SJCRH30 (cell line): ENCODE measurements at regions not wholly inside any gene's neighbourhood (a gene's known extent, or its start where the extent isn't known, plus 50 kb on each side); places are given as distances from the start of the nearest gene placed in this dataset.
"Not testable (repeated sequence)": the region's sequence is repeated elsewhere in the genome, so short reads cannot be mapped to it uniquely, and the experiment has no call there.

ENCODE experiments used
- DNase-seq, 2 experiments: peaks; one replicate each; pipeline ENCODE4 v3.0.0-alpha.2; 2015 to 2020
- H3K27ac ChIP-seq: fragments of 250-450 bp; sonication (Bioruptor Pico); 2 replicates; pipeline ENCODE4 v1.5.1; 2020; ENCODE audit warnings: mild to moderate bottlenecking, moderate library complexity
- H3K27me3 ChIP-seq: fragments of 250-450 bp; sonication (Bioruptor Pico); 2 replicates; pipeline ENCODE4 v1.5.1; 2020; ENCODE audit warnings: mild to moderate bottlenecking, moderate library complexity
- H3K36me3 ChIP-seq: fragments of 250-450 bp; sonication (Bioruptor Pico); 2 replicates; pipeline ENCODE4 v1.5.1; 2020; ENCODE audit warnings: mild to moderate bottlenecking, moderate library complexity
- H3K4me1 ChIP-seq: fragments of 250-450 bp; sonication (Bioruptor Pico); 2 replicates; pipeline ENCODE4 v1.5.1; 2020; ENCODE audit warnings: mild to moderate bottlenecking, moderate library complexity
- H3K4me3 ChIP-seq: fragments of 250-450 bp; sonication (Bioruptor Pico); 2 replicates; pipeline ENCODE4 v1.5.1; 2020; ENCODE audit warnings: mild to moderate bottlenecking, moderate library complexity
- H3K9me3 ChIP-seq: fragments of 250-450 bp; sonication (Bioruptor Pico); replicated peaks from 2 replicates; pipeline ENCODE4 v1.5.1; 2020; ENCODE audit warnings: mild to moderate bottlenecking, moderate library complexity

- not testable (repeated sequence) for H3K27me3 ChIP-seq, H3K36me3 ChIP-seq, DNase-seq, H3K4me3 ChIP-seq, H3K4me1 ChIP-seq, H3K9me3 ChIP-seq, H3K27ac ChIP-seq
Observed at GRCh38 chr3:32042867-32043266, 61.3 kb downstream of the ZNF860 start.

GRCh38 chr3:32045091-32045915, 61.1 kb upstream of the GPD1L start:
- Histone ChIP-seq H3K9me3 (no peaks in the 10 kb centered on the region), H3K36me3 (no peaks in the 10 kb centered on the region), H3K27ac (no peak overlapping the region; the same call in 1 of the 2 replicates), H3K4me1 (peaks cover 2% of the 10 kb centered on the region; the same call in 1 of the 2 replicates), H3K4me3 (no peak overlapping the region; the same call in 1 of the 2 replicates), H3K27me3 (no peaks in the 10 kb centered on the region)
- peak; percentile 28 to 46 for DNase-seq

GRCh38 chr3:32046102-32046501, 60.3 kb upstream of the GPD1L start:
- no peaks in the 10 kb centered on the region for H3K27me3 ChIP-seq
- no peaks in the 10 kb centered on the region for H3K36me3 ChIP-seq
- no peaks in the 10 kb centered on the region for H3K9me3 ChIP-seq
- no peak overlapping the region for H3K27ac ChIP-seq
- DNase-seq: no peak
- H3K4me3 ChIP-seq: no peak overlapping the region
- H3K4me1 ChIP-seq: peaks cover 2% of the 10 kb centered on the region; the same call in 1 of the 2 replicates

GRCh38 chr3:32048487-32049182, 57.8 kb upstream of the GPD1L start:
- H3K9me3 ChIP-seq: no peaks in the 10 kb centered on the region
- H3K36me3 ChIP-seq: no peaks in the 10 kb centered on the region
- H3K4me1 ChIP-seq: peaks cover 2% of the 10 kb centered on the region; the same call in 1 of the 2 replicates
- DNase-seq: no peak
- no peak overlapping the region for H3K27ac ChIP-seq
- no peaks in the 10 kb centered on the region for H3K27me3 ChIP-seq
- no peak overlapping the region for H3K4me3 ChIP-seq

GRCh38 chr3:32049916-32050315, 56.5 kb upstream of the GPD1L start:
- no peak for DNase-seq
- Histone ChIP-seq H3K36me3 (no peaks in the 10 kb centered on the region), H3K4me3 (no peak overlapping the region), H3K9me3 (no peaks in the 10 kb centered on the region), H3K27me3 (no peaks in the 10 kb centered on the region), H3K27ac (no peak overlapping the region), H3K4me1 (peaks cover 2% of the 10 kb centered on the region; the same call in 1 of the 2 replicates)

GRCh38 chr3:32052230-32052629, 54.2 kb upstream of the GPD1L start:
- DNase-seq, H3K4me3 ChIP-seq, H3K27me3 ChIP-seq, H3K4me1 ChIP-seq, H3K36me3 ChIP-seq, H3K27ac ChIP-seq, H3K9me3 ChIP-seq: not testable (repeated sequence)

- DNase-seq, H3K9me3 ChIP-seq, H3K36me3 ChIP-seq, H3K27me3 ChIP-seq, H3K4me3 ChIP-seq, H3K27ac ChIP-seq, H3K4me1 ChIP-seq: not testable (repeated sequence)
Observed at GRCh38 chr3:32052851-32053250, 53.6 kb upstream of the GPD1L start.

- H3K4me3 ChIP-seq: no peak overlapping the region
- no peak overlapping the region for H3K27ac ChIP-seq
- H3K27me3 ChIP-seq: no peaks in the 10 kb centered on the region
- H3K4me1 ChIP-seq: no peaks in the 10 kb centered on the region
- no peaks in the 10 kb centered on the region for H3K9me3 ChIP-seq
- DNase-seq: no peak
- H3K36me3 ChIP-seq: no peaks in the 10 kb centered on the region
Observed at GRCh38 chr3:32056559-32057290, 49.7 kb upstream of the GPD1L start.
